Endothelial cell of umbilical vein (primary cell): ENCODE measurements at regions not wholly inside any gene's neighbourhood (a gene's known extent, or its start where the extent isn't known, plus 50 kb on each side); places are given as distances from the start of the nearest gene placed in this dataset.

Source experiments
- BruUV-seq: library from RNA; stranded (reverse); fragments of 400-500 nt; replicated peaks from 2 replicates; lab custom pipeline; 2021; lab: Mats Ljungman, UMichigan
- CTCF ChIA-PET: fragments of 300-600, 350-600 bp; sonication (Branson Sonifier 250); formaldehyde crosslinking; loops from one replicate; lab custom pipeline; 2021; ENCODE audit warnings: antibody characterized with exemption, inconsistent platforms; lab: Charles Lee
- POLR2A ChIA-PET: fragments of 300-600, 350-600 bp; sonication (Branson Sonifier 250); formaldehyde crosslinking; loops from one replicate; lab custom pipeline; 2021; ENCODE audit warnings: antibody characterized with exemption, inconsistent platforms; lab: Charles Lee
- DNase-seq: peaks from one replicate; pipeline ENCODE4 v3.0.0-alpha.2; 2011; ENCODE audit warnings: low read depth, low spot score
- FAIRE-seq: peaks from 2 replicates; lab custom pipeline; 2011; peaks lifted over from hg19 to GRCh38; lab: Jason Lieb, UNC
- H2AFZ ChIP-seq: 2 replicates; pipeline ENCODE4 v1.6.0; 2012; ENCODE audit warnings: low read depth, low read length, control low read depth, inconsistent platforms
- H3K27ac ChIP-seq: 2 replicates; pipeline ENCODE4 v1.5.1; 2011; ENCODE audit warnings: low read depth, mild to moderate bottlenecking, control low read depth, low read length, moderate library complexity; ENCODE audit not compliant: insufficient read depth
- H3K27me3 ChIP-seq, 2 experiments: 2 replicates each; pipeline versions ENCODE4 v1.6.0 to v1.6.1; 2011; ENCODE audit warnings: low read length in 2 of 2, mixed read lengths in 1 of 2; ENCODE audit not compliant: control insufficient read depth in 2 of 2, insufficient read depth in 2 of 2
- H3K36me3 ChIP-seq, 2 experiments: 2 replicates in 1 of 2; 3 replicates in 1 of 2; pipeline ENCODE4 v1.5.1; 2011; ENCODE audit warnings: low read length in 2 of 2, mild to moderate bottlenecking in 1 of 2, moderate library complexity in 1 of 2; ENCODE audit not compliant: control insufficient read depth in 2 of 2, insufficient read depth in 2 of 2; ENCODE audit errors: extremely low read depth in 1 of 2
- H3K4me1 ChIP-seq: 3 replicates; pipeline ENCODE4 v1.5.1; 2011; ENCODE audit warnings: mild to moderate bottlenecking, low read length; ENCODE audit not compliant: control insufficient read depth, insufficient read depth; ENCODE audit errors: extremely low read depth
- H3K4me2 ChIP-seq: 2 replicates; pipeline ENCODE4 v1.6.1; 2011; ENCODE audit warnings: low read length, control low read depth, mixed read lengths; ENCODE audit not compliant: insufficient read depth
- H3K4me3 ChIP-seq, 3 experiments: fragments of 200-600 bp in 1 of 3; sonication (generic), shearing (Covaris generic) in 1 of 3; replicated peaks in 1 of 3; 2 replicates each; pipeline ENCODE4 v1.5.1; 2011 to 2016; ENCODE audit warnings: control low read depth in 3 of 3, low read length in 3 of 3, mild to moderate bottlenecking in 2 of 3, inconsistent platforms in 1 of 3, low read depth in 1 of 3, moderate library complexity in 1 of 3; ENCODE audit not compliant: insufficient read depth in 1 of 3
- H3K79me2 ChIP-seq: 2 replicates; pipeline ENCODE4 v1.6.0; 2012; ENCODE audit warnings: low read length, inconsistent platforms; ENCODE audit not compliant: control insufficient read depth, insufficient read depth
- H3K9ac ChIP-seq: replicated peaks from 2 replicates; pipeline ENCODE3; 2011; ENCODE audit warnings: low read length, control low read depth; ENCODE audit not compliant: insufficient read depth; ENCODE audit errors: extremely low read depth
- H3K9me1 ChIP-seq: replicated peaks from 3 replicates; pipeline ENCODE4 v1.6.0; 2011; ENCODE audit warnings: mild to moderate bottlenecking, low read length; ENCODE audit not compliant: control insufficient read depth, insufficient read depth; ENCODE audit errors: extremely low read depth
- H3K9me3 ChIP-seq: replicated peaks from 2 replicates; pipeline ENCODE4 v1.5.1; 2012; ENCODE audit warnings: low read length, inconsistent platforms; ENCODE audit not compliant: control insufficient read depth, insufficient read depth
- H4K20me1 ChIP-seq: replicated peaks from 2 replicates; pipeline ENCODE3; 2011; ENCODE audit warnings: mild to moderate bottlenecking, low read length; ENCODE audit not compliant: control insufficient read depth, insufficient read depth; ENCODE audit errors: extremely low read depth
- EZH2 ChIP-seq: IDR thresholded peaks from 2 replicates; pipeline ENCODE4 v1.6.1; 2012; ENCODE audit warnings: borderline replicate concordance, low read depth, mild to moderate bottlenecking, moderate library complexity, low read length, inconsistent platforms; ENCODE audit not compliant: severe bottlenecking
- FOS ChIP-seq: IDR thresholded peaks from 2 replicates; pipeline ENCODE4 v1.6.1; 2011; ENCODE audit warnings: mild to moderate bottlenecking, low read length, moderate library complexity, borderline replicate concordance; ENCODE audit not compliant: insufficient read depth
- GATA2 ChIP-seq: IDR thresholded peaks from 2 replicates; pipeline ENCODE4 v1.7.0; 2011; ENCODE audit warnings: low read depth, mild to moderate bottlenecking, moderate library complexity, mixed read lengths, low read length; ENCODE audit not compliant: insufficient read length, insufficient read depth
- JUN ChIP-seq: IDR thresholded peaks from 2 replicates; pipeline ENCODE4 v1.6.1; 2011; ENCODE audit warnings: borderline replicate concordance, low read depth; ENCODE audit not compliant: insufficient read length, insufficient read depth
- MYC ChIP-seq: IDR thresholded peaks from one replicate; pipeline ENCODE4 v1.6.1; 2011; ENCODE audit warnings: mild to moderate bottlenecking, low read depth, low read length
- POLR2A ChIP-seq: IDR thresholded peaks from 2 replicates; pipeline ENCODE4 v1.6.1; 2012; ENCODE audit warnings: low read depth, mild to moderate bottlenecking, control low read depth, low read length
- POLR2AphosphoS5 ChIP-seq: IDR thresholded peaks from 2 replicates; pipeline ENCODE4 v1.6.1; 2012; ENCODE audit warnings: low read depth, mild to moderate bottlenecking, control low read depth, low read length, moderate library complexity; ENCODE audit not compliant: insufficient read depth
- dilution Hi-C: fragments of 300-500 bp; cut with MboI; formaldehyde crosslinking; loops from one replicate; pipeline ENCODE4 v1.15.0; 2019; ENCODE audit warnings: low sequenced_read_pairs; ENCODE audit not compliant: extremely low pct_ligation_motif_present
- intact Hi-C: fragments of 100-400 bp; cut with micrococcal nuclease; formaldehyde crosslinking; loops from one replicate; pipeline ENCODE4 v1.10.0; 2022
- TF ChIP-seq, protein P1 (sequence below), 2 donors: IDR thresholded peaks; 1 replicate in 1 of 2; 2 replicates in 1 of 2; pipeline ENCODE4 v1.5.1; 2011; ENCODE audit warnings: low read length in 2 of 2, mild to moderate bottlenecking in 2 of 2, moderate library complexity in 2 of 2, control low read depth in 1 of 2, inconsistent platforms in 1 of 2, low read depth in 1 of 2; ENCODE audit not compliant: insufficient read depth in 1 of 2; ENCODE audit errors: extremely low read depth in 1 of 2
- TF ChIP-seq, protein P2 (sequence below): IDR thresholded peaks from 2 replicates; pipeline ENCODE4 v1.6.1; 2011; ENCODE audit not compliant: insufficient read depth, insufficient read length

DNA sequence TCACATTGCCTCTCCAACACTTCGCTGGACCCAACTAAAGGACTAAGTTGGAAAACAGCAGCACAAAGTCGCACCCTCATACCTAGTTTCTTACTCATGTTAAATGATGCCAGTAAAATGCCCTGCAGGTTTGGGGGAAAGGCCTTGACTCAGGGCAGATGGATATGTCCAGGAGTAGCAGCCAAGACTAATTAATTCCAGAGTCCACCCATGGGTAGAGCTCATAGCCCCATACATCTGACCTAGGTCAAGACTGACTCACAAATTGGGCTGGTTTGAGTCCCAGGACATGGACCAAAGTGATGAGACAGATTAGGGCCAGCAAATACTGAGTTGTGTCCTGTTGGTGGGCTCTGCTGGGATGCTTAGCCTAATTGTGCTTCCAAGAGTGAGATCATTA, 224.0 kb upstream of the BTG1 start:
- Histone ChIP-seq H3K4me1 (no peaks in the 10 kb centered on the region), H3K36me3 (no peaks in the 10 kb centered on the region), H3K27me3 (no peaks in the 10 kb centered on the region), H3K27ac (no peak overlapping the region), H3K4me3 (no peak overlapping the region), H4K20me1 (no peaks in the 10 kb centered on the region), H3K9me1 (no peaks in the 10 kb centered on the region), H3K4me2 (no peak overlapping the region), H3K9me3 (no peaks in the 10 kb centered on the region), H2AFZ (no peak overlapping the region), H3K79me2 (no peaks in the 10 kb centered on the region), H3K9ac (no peak overlapping the region)
- dilution Hi-C loops (no loop called here), intact Hi-C loops (no loop called here)
- BruUV-seq: no TSS peak
- ChIA-PET CTCF (no interaction called here), POLR2A (no interaction called here)
- DNase-seq: no peak
- no peak for FAIRE-seq
- TF ChIP-seq MYC (no peak), FOS (no peak), JUN (no peak), POLR2AphosphoS5 (no peak)
- TF ChIP-seq, protein P1, sequence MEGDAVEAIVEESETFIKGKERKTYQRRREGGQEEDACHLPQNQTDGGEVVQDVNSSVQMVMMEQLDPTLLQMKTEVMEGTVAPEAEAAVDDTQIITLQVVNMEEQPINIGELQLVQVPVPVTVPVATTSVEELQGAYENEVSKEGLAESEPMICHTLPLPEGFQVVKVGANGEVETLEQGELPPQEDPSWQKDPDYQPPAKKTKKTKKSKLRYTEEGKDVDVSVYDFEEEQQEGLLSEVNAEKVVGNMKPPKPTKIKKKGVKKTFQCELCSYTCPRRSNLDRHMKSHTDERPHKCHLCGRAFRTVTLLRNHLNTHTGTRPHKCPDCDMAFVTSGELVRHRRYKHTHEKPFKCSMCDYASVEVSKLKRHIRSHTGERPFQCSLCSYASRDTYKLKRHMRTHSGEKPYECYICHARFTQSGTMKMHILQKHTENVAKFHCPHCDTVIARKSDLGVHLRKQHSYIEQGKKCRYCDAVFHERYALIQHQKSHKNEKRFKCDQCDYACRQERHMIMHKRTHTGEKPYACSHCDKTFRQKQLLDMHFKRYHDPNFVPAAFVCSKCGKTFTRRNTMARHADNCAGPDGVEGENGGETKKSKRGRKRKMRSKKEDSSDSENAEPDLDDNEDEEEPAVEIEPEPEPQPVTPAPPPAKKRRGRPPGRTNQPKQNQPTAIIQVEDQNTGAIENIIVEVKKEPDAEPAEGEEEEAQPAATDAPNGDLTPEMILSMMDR (IDR thresholded peaks at IDR 0.05; ENCODE audit: extremely low read depth in 1 of 2, insufficient read depth in 1 of 2, low read depth in 1 of 2, low read length in 2 of 2): no peak

DNA sequence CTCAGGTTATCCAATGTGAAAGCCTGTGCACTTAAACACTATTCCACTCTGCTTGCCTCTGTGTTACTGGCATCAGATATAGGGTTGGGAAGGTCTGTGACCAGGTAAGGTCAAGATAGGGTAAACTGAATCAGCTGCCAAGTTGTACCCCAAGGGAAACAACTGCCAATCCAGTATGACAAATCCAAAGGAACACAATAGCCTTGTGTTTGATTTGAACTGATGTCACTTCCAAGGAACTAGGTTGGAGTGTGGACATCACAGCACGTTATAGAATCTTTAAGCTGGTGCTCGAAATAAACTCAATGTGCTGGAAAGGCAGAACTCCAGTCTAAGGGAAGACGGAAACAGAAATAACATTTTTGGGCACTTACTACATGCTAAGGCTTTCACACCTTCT, 223.4 kb upstream of the BTG1 start:
- H3K27me3 ChIP-seq: no peaks in the 10 kb centered on the region
- POLR2A ChIA-PET: no interaction called here
- dilution Hi-C loops: no loop called here
- no peaks in the 10 kb centered on the region for H3K9me3 ChIP-seq
- H3K36me3 ChIP-seq: no peaks in the 10 kb centered on the region
- no peak overlapping the region for H2AFZ ChIP-seq
- H3K4me3 ChIP-seq: no peak overlapping the region
- DNase-seq (no peak), FAIRE-seq (no peak)
- no TSS peak for BruUV-seq
- CTCF ChIA-PET: no interaction called here
- H3K9me1 ChIP-seq: no peaks in the 10 kb centered on the region
- TF ChIP-seq, protein P2, sequence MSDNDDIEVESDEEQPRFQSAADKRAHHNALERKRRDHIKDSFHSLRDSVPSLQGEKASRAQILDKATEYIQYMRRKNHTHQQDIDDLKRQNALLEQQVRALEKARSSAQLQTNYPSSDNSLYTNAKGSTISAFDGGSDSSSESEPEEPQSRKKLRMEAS: no peak
- TF ChIP-seq POLR2A (no peak), MYC (no peak), GATA2 (no peak), EZH2 (no peak), FOS (no peak), JUN (no peak), POLR2AphosphoS5 (no peak)
- TF ChIP-seq, protein P1 (IDR thresholded peaks at IDR 0.05; ENCODE audit: extremely low read depth in 1 of 2, insufficient read depth in 1 of 2, low read depth in 1 of 2, low read length in 2 of 2): no peak
- H4K20me1 ChIP-seq: no peaks in the 10 kb centered on the region
- intact Hi-C loops: no loop called here
- H3K4me1 ChIP-seq: no peaks in the 10 kb centered on the region
- H3K27ac ChIP-seq: no peak overlapping the region
- H3K9ac ChIP-seq: no peak overlapping the region
- no peaks in the 10 kb centered on the region for H3K79me2 ChIP-seq
- no peak overlapping the region for H3K4me2 ChIP-seq
